MM.1S (cell line): ENCODE measurements at regions not wholly inside any gene's neighbourhood (a gene's known extent, or its start where the extent isn't known, plus 50 kb on each side); places are given as distances from the start of the nearest gene placed in this dataset.

Experiments used
- DNase-seq: peaks from one replicate; pipeline ENCODE4 v3.0.0-alpha.2; 2015
- H2AFZ ChIP-seq: fragments of 300-600 bp; sonication (generic); 2 replicates; pipeline ENCODE4 v1.6.0; 2016; ENCODE audit warnings: antibody characterized with exemption, low read length
- H3F3A ChIP-seq: fragments of 300-600 bp; sonication (generic); 2 replicates; pipeline ENCODE4 v1.6.1; 2016; ENCODE audit warnings: mild to moderate bottlenecking, antibody characterized with exemption, low read length, moderate library complexity, mixed read lengths; ENCODE audit not compliant: insufficient read depth
- H3K27ac ChIP-seq: fragments of 300-600 bp; sonication (generic); 2 replicates; pipeline ENCODE4 v1.5.1; 2016; ENCODE audit warnings: mild to moderate bottlenecking, low read length
- H3K27me3 ChIP-seq: fragments of 300-600 bp; sonication (generic); replicated peaks from 2 replicates; pipeline ENCODE4 v1.6.0; 2016; ENCODE audit warnings: low read length; ENCODE audit not compliant: insufficient read depth
- H3K36me3 ChIP-seq: fragments of 300-600 bp; sonication (generic); replicated peaks from 2 replicates; pipeline ENCODE4 v1.6.1; 2016; ENCODE audit warnings: mild to moderate bottlenecking, low read length, mixed read lengths; ENCODE audit not compliant: insufficient read depth
- H3K4me1 ChIP-seq: fragments of 300-600 bp; sonication (generic); 2 replicates; pipeline ENCODE4 v1.6.1; 2016; ENCODE audit warnings: low read length, mixed read lengths
- H3K4me2 ChIP-seq: fragments of 300-600 bp; sonication (generic); 2 replicates; pipeline ENCODE4 v1.6.0; 2016; ENCODE audit warnings: low read depth, low read length
- H3K4me3 ChIP-seq: fragments of 300-600 bp; sonication (generic); 2 replicates; pipeline ENCODE4 v1.5.1; 2016; ENCODE audit warnings: low read length, mixed read lengths
- H3K79me2 ChIP-seq: fragments of 300-600 bp; sonication (generic); 2 replicates; pipeline ENCODE4 v1.6.1; 2016; ENCODE audit warnings: mixed run types, low read length, mixed read lengths
- H3K9ac ChIP-seq: fragments of 300-600 bp; sonication (generic); 2 replicates; pipeline ENCODE4 v1.6.1; 2016; ENCODE audit warnings: low read length, mixed read lengths
- H3K9me2 ChIP-seq: fragments of 300-600 bp; sonication (generic); replicated peaks from 2 replicates; pipeline ENCODE4 v1.6.1; 2016; ENCODE audit warnings: mild to moderate bottlenecking, low read length, mixed read lengths; ENCODE audit not compliant: insufficient read depth
- H3K9me3 ChIP-seq: fragments of 300-600 bp; sonication (generic); replicated peaks from 2 replicates; pipeline ENCODE4 v1.6.1; 2016; ENCODE audit warnings: mild to moderate bottlenecking, low read length, mixed read lengths; ENCODE audit not compliant: insufficient read depth
- H4K20me1 ChIP-seq: fragments of 300-600 bp; sonication (generic); 2 replicates; pipeline ENCODE4 v1.6.1; 2016; ENCODE audit warnings: mild to moderate bottlenecking, low read length, moderate library complexity, mixed read lengths; ENCODE audit not compliant: insufficient read depth
- EZH2 ChIP-seq: fragments of 300-600 bp; sonication (generic); optimal IDR thresholded peaks from 2 replicates; pipeline ENCODE3; 2017; ENCODE audit warnings: low read depth, mild to moderate bottlenecking, antibody characterized with exemption, low read length, mixed read lengths
- EZH2phosphoT487 ChIP-seq: fragments of 300-600 bp; sonication (generic); IDR thresholded peaks from 2 replicates; pipeline ENCODE4 v1.6.1; 2018; ENCODE audit warnings: antibody characterized with exemption, low read length
- TF ChIP-seq, protein P1 (sequence below): fragments of 300-600 bp; sonication (generic); IDR thresholded peaks from 2 replicates; pipeline ENCODE4 v1.5.1; 2016; ENCODE audit warnings: antibody characterized with exemption, low read length, mixed read lengths

DNA sequence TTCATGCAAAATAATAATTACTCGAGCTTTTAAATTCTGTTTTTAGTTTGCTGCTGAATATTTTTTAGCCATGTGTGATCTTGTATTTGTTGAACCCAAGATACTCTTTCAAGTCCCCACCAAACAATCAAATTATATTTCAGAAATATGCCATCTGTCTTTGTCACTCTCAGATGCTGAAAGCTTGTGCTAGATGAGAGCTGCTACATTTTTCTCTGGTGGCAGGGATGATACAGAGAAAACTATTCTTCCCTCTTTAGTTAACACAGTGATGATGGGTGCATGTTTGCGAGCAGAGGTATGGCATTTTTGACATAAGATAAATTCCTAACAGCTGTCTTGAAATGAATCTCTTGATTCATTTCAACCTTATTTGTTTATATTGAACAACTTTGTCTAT is 100.6 kb upstream of the NPHP3 start:
- Histone ChIP-seq H3K79me2 (no peaks in the 10 kb centered on the region), H3K4me2 (no peak overlapping the region), H3K9ac (no peak overlapping the region), H3K9me3 (no peaks in the 10 kb centered on the region), H3K27ac (no peak overlapping the region), H3K4me1 (no peaks in the 10 kb centered on the region), H3K36me3 (no peaks in the 10 kb centered on the region), H3K27me3 (no peaks in the 10 kb centered on the region), H3K9me2 (no peaks in the 10 kb centered on the region), H4K20me1 (no peaks in the 10 kb centered on the region), H2AFZ (no peak overlapping the region), H3K4me3 (no peak overlapping the region), H3F3A (no peaks in the 10 kb centered on the region)
- TF ChIP-seq, protein P1, sequence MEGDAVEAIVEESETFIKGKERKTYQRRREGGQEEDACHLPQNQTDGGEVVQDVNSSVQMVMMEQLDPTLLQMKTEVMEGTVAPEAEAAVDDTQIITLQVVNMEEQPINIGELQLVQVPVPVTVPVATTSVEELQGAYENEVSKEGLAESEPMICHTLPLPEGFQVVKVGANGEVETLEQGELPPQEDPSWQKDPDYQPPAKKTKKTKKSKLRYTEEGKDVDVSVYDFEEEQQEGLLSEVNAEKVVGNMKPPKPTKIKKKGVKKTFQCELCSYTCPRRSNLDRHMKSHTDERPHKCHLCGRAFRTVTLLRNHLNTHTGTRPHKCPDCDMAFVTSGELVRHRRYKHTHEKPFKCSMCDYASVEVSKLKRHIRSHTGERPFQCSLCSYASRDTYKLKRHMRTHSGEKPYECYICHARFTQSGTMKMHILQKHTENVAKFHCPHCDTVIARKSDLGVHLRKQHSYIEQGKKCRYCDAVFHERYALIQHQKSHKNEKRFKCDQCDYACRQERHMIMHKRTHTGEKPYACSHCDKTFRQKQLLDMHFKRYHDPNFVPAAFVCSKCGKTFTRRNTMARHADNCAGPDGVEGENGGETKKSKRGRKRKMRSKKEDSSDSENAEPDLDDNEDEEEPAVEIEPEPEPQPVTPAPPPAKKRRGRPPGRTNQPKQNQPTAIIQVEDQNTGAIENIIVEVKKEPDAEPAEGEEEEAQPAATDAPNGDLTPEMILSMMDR = no peak
- no peak for TF ChIP-seq EZH2phosphoT487
- no peak for DNase-seq

DNA sequence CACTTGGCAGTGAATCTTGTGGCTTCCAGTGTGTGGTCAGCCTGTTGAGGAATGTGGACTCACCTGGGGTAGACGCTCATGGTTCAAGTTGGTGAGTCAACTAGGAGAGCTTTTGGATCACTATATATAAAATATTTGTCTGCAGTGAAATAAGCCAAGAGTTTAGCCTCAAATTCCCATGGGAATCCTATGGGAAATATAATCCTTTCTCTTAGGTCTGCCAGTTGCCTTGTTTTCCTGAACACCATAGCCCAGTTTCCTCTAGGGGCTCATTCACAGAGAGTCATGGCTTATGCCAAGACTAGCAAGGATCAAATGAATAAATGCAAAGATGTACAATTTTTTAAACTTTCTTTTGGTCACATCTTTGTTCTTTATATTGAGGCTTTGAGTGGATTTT is 100.1 kb upstream of the NPHP3 start:
- DNase-seq = no peak

DNA sequence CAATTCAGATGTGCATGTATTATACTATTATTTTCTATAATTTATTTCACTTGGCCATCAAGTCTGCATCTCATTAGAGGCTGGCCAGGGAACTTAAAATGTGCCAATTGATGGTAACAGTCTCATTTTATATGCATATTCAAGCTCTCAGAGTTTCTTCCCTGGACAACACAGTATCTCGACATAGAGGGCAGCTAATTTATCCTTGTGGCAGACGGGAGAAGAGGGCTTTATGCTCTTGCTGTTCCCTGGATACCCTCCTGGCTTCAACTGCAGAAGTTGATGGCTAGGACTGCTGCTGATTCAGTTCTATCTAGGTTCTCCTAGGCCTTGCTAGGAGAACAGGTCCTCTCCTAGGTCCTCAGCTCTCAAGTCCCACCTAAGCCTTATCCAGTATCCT is 99.1 kb upstream of the NPHP3 start:
- H3K27me3 ChIP-seq = no peaks in the 10 kb centered on the region
- TF ChIP-seq, protein P1 = no peak
- no peak for TF ChIP-seq EZH2
- H2AFZ ChIP-seq = no peak overlapping the region
- DNase-seq = no peak
- H3K4me3 ChIP-seq = no peak overlapping the region
- no peak overlapping the region for H3K27ac ChIP-seq
- H3K9me3 ChIP-seq = no peaks in the 10 kb centered on the region
- no peaks in the 10 kb centered on the region for H3F3A ChIP-seq
- H3K36me3 ChIP-seq = no peaks in the 10 kb centered on the region
- no peaks in the 10 kb centered on the region for H3K79me2 ChIP-seq
- no peaks in the 10 kb centered on the region for H3K4me1 ChIP-seq
- no peaks in the 10 kb centered on the region for H4K20me1 ChIP-seq
- H3K9me2 ChIP-seq = no peaks in the 10 kb centered on the region
- H3K9ac ChIP-seq = no peak overlapping the region
- H3K4me2 ChIP-seq = no peak overlapping the region

More for the DNA sequence above, 100.1 kb upstream of the NPHP3 start:
- H3F3A ChIP-seq = no peaks in the 10 kb centered on the region
- no peaks in the 10 kb centered on the region for H3K9me2 ChIP-seq
- H3K9ac ChIP-seq = no peak overlapping the region
- no peaks in the 10 kb centered on the region for H4K20me1 ChIP-seq
- no peaks in the 10 kb centered on the region for H3K9me3 ChIP-seq
- H3K27ac ChIP-seq = no peak overlapping the region
- no peaks in the 10 kb centered on the region for H3K4me1 ChIP-seq
- H3K79me2 ChIP-seq = no peaks in the 10 kb centered on the region
- H3K36me3 ChIP-seq = no peaks in the 10 kb centered on the region
- no peaks in the 10 kb centered on the region for H3K27me3 ChIP-seq
- no peak overlapping the region for H3K4me2 ChIP-seq
- no peak for TF ChIP-seq EZH2phosphoT487
- TF ChIP-seq EZH2 = no peak
- TF ChIP-seq, protein P1 = no peak
- H2AFZ ChIP-seq = no peak overlapping the region
- H3K4me3 ChIP-seq = no peak overlapping the region
